ENCODE measurements at regions not wholly inside any gene's neighbourhood (a gene's known extent, or its start where the extent isn't known, plus 50 kb on each side); places are given as distances from the start of the nearest gene placed in this dataset.

DNA sequence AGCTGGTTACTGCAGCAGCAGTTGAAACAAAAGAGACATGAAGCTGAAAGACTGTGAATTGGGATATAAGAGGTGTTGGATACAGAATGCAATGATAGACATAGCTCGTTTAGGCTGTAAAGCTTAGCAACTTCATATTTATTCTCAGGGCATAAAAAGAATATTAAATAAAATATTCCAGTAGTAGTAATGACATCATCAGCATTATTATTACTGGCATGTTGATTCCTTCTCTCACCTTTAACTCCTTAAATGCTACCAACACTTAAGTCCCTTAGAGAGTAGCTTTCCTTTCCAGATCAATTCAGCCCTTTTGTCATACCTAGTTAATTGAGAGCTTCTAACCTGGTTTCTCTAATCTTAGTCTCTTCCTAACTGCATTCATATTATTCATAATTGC is 81.4 kb upstream of the STXBP5 start:
- Histone ChIP-seq H3K36me3 (no peaks in the 10 kb centered on the region), H3K27ac (no peak overlapping the region), H3K4me1 (no peaks in the 10 kb centered on the region), H3K27me3 (no peaks in the 10 kb centered on the region), H3K4me3 (no peak overlapping the region), H3K9me3 (no peaks in the 10 kb centered on the region)
- intact Hi-C loops (cut with DNase I) = no loop called here
- WGBS, 2 donors = 67 to 78% methylated on average over 1 of the region's 1 CpG
- TF ChIP-seq POLR2A (IDR thresholded peaks at IDR 0.05) = no peak
- TF ChIP-seq, protein P1, sequence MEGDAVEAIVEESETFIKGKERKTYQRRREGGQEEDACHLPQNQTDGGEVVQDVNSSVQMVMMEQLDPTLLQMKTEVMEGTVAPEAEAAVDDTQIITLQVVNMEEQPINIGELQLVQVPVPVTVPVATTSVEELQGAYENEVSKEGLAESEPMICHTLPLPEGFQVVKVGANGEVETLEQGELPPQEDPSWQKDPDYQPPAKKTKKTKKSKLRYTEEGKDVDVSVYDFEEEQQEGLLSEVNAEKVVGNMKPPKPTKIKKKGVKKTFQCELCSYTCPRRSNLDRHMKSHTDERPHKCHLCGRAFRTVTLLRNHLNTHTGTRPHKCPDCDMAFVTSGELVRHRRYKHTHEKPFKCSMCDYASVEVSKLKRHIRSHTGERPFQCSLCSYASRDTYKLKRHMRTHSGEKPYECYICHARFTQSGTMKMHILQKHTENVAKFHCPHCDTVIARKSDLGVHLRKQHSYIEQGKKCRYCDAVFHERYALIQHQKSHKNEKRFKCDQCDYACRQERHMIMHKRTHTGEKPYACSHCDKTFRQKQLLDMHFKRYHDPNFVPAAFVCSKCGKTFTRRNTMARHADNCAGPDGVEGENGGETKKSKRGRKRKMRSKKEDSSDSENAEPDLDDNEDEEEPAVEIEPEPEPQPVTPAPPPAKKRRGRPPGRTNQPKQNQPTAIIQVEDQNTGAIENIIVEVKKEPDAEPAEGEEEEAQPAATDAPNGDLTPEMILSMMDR (IDR thresholded peaks at IDR 0.05) = no peak
- DNase-seq = no peak

DNA sequence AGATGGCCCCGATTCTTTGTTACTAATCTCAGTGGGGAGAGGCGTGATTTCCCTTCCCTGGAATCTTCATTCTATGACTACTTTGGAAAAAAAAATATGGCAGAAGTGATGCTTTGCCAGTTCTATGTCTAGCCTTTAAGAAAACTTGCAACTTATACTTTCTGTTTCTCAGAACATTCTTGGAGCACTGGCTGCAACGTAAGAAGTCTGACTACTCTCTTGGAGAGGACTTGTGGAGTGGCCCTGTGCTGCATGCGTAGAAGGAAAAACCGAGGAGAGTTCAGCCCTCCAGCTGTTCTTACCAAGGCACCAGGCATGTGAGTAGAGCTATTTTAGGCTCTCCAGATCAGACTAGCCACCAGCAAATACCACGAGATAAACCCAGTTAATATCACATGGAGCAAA is 77.6 kb upstream of the STXBP5 start:
- TF ChIP-seq POLR2A (IDR thresholded peaks at IDR 0.05) = no peak
- TF ChIP-seq, protein P1 (IDR thresholded peaks at IDR 0.05) = no peak
- DNase-seq = no peak
- no peaks in the 10 kb centered on the region for H3K27me3 ChIP-seq
- no peaks in the 10 kb centered on the region for H3K9me3 ChIP-seq
- 70 to 88% methylated on average over 6 of the region's 6 CpGs for WGBS, 2 donors
- no peaks in the 10 kb centered on the region for H3K36me3 ChIP-seq
- H3K4me3 ChIP-seq = no peak overlapping the region
- H3K4me1 ChIP-seq = no peaks in the 10 kb centered on the region
- H3K27ac ChIP-seq = no peak overlapping the region
- intact Hi-C loops (cut with DNase I) = no loop called here

DNA sequence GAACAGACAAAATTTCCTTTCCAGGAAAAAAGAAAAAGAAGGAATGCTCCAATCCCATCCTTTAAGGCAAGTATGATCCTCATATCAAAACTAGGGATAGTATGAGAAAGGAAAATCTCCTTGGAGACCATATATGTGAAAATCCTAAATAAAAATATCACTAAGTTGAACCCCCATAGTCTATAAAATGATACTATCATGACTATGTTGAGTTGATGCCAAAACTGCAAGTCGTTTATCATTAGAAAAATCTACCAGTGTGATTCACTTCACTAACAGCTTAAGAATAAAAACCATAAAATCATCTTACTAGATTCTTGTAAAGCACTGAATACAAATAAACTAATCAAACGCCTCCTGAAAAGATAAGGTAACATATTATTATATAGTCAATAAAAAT is 76.6 kb upstream of the STXBP5 start:
- intact Hi-C loops (cut with DNase I) = no loop called here
- Histone ChIP-seq H3K9me3 (no peaks in the 10 kb centered on the region), H3K4me3 (no peak overlapping the region), H3K4me1 (no peaks in the 10 kb centered on the region), H3K27me3 (no peaks in the 10 kb centered on the region), H3K36me3 (no peaks in the 10 kb centered on the region), H3K27ac (no peak overlapping the region)
- DNase-seq = no peak
- WGBS, 2 donors = 43 to 57% methylated on average over 2 of the region's 2 CpGs
- no peak for TF ChIP-seq POLR2A (IDR thresholded peaks at IDR 0.05)
- TF ChIP-seq, protein P1 (IDR thresholded peaks at IDR 0.05) = no peak

DNA sequence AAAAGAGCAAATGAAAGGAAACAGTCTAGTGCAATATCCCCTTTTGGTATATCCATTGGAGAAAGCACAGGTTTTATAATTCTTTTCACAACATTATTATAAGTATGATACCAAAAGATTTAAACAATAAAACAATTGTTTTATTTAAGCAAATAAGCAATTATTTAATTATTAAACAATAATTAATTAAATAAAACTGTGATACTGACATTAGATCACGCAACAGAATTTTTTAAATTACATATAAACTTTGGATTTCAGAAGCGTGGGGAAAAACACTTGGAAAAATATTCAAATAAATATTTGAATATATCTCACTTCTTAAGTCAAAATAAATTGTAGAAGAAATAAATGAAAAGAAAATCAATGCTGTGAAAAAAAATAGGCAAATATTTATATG is 76.2 kb upstream of the STXBP5 start:
- intact Hi-C loops (cut with DNase I) = no loop called here
- TF ChIP-seq POLR2A (IDR thresholded peaks at IDR 0.05) = no peak
- Histone ChIP-seq H3K27me3 (no peaks in the 10 kb centered on the region), H3K4me3 (no peak overlapping the region), H3K36me3 (no peaks in the 10 kb centered on the region), H3K4me1 (no peaks in the 10 kb centered on the region), H3K27ac (no peak overlapping the region), H3K9me3 (no peaks in the 10 kb centered on the region)
- WGBS, 2 donors = 89 to 91% methylated on average over 2 of the region's 2 CpGs
- no peak for DNase-seq

DNA sequence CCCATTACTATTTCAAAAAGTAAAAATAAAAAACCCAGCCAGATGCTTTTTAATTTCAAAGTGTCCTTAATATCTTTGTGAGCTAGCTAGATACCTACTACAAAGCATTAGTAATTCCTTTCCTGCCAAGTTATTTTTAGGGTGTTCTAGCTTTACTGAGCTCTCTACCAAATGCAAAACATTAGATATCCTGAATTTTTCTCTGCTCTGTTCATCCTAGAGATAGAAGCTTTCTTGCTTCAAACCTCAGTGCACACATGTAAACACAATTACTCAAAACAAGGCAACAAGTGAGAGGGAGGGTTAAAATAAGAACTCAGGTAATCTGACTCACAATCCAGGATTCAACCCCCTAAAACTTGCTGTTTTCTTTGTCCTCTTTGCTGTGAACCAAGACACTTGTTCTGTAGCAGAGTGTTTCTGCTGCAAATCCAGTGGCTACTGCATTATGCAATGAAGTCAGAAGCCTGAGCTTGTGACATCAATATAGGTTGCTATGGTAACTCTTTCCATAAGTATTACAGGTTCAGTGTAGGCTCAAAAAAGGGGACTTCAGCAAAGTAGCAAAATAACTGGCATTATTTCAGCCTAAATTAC is 72.6 kb upstream of the STXBP5 start:
- no peaks in the 10 kb centered on the region for H3K9me3 ChIP-seq
- DNase-seq = no peak
- H3K27ac ChIP-seq = no peak overlapping the region
- H3K4me1 ChIP-seq = no peaks in the 10 kb centered on the region
- no peak overlapping the region for H3K4me3 ChIP-seq
- no peaks in the 10 kb centered on the region for H3K36me3 ChIP-seq
- TF ChIP-seq POLR2A (IDR thresholded peaks at IDR 0.05) = no peak
- TF ChIP-seq, protein P1 (IDR thresholded peaks at IDR 0.05) = no peak
- intact Hi-C loops (cut with DNase I) = no loop called here
- H3K27me3 ChIP-seq = no peaks in the 10 kb centered on the region

DNA sequence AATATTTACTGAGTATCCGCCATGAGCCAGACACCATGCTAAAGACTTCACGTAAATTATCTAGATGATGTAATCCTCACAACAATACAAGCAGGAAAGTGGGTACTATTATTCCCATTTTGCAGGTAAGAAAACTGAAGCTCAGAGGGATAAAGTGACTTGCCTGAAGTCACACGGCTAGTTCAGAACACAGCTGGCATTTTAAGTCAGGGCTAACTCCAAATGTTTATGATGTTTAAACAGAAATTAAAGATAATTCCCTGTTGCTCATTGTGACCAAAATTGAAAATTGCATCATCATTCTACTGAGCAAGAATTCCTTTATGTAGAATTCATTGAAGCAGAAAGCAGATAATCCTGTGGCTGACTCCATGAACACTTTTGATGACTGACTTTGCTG is 71.3 kb upstream of the STXBP5 start:
- no peak overlapping the region for H3K4me3 ChIP-seq
- H3K27me3 ChIP-seq = no peaks in the 10 kb centered on the region
- H3K9me3 ChIP-seq = no peaks in the 10 kb centered on the region
- intact Hi-C loops (cut with DNase I) = no loop called here
- no peak overlapping the region for H3K27ac ChIP-seq
- H3K36me3 ChIP-seq = no peaks in the 10 kb centered on the region
- no peak for DNase-seq
- WGBS, 2 donors = 48 to 61% methylated on average over 3 of the region's 3 CpGs
- H3K4me1 ChIP-seq = no peaks in the 10 kb centered on the region
- TF ChIP-seq, protein P1 (IDR thresholded peaks at IDR 0.05) = no peak
- no peak for TF ChIP-seq POLR2A (IDR thresholded peaks at IDR 0.05)

Data from esophagus squamous epithelium (tissue), 5 donors.